Panc1 (cell line): ENCODE measurements at regions not wholly inside any gene's neighbourhood (a gene's known extent, or its start where the extent isn't known, plus 50 kb on each side); places are given as distances from the start of the nearest gene placed in this dataset.
"Not testable (repeated sequence)": the region's sequence is repeated elsewhere in the genome, so short reads cannot be mapped to it uniquely, and the experiment has no call there.

Experiments
- POLR2AphosphoS5 ChIP-seq: IDR thresholded peaks from 2 replicates; pipeline ENCODE4 v1.6.1; 2012; ENCODE audit warnings: mild to moderate bottlenecking, low read depth, low read length, moderate library complexity
- SIN3A ChIP-seq: IDR thresholded peaks from 2 replicates; pipeline ENCODE4 v1.6.1; 2012; ENCODE audit warnings: low read depth, mild to moderate bottlenecking, low read length, moderate library complexity, borderline replicate concordance; ENCODE audit not compliant: insufficient read depth
- TF ChIP-seq, protein P1 (sequence below): fragments of 450-650 bp; IDR thresholded peaks from 2 replicates; pipeline ENCODE4 v1.5.1; 2017; ENCODE audit warnings: mild to moderate bottlenecking

DNA sequence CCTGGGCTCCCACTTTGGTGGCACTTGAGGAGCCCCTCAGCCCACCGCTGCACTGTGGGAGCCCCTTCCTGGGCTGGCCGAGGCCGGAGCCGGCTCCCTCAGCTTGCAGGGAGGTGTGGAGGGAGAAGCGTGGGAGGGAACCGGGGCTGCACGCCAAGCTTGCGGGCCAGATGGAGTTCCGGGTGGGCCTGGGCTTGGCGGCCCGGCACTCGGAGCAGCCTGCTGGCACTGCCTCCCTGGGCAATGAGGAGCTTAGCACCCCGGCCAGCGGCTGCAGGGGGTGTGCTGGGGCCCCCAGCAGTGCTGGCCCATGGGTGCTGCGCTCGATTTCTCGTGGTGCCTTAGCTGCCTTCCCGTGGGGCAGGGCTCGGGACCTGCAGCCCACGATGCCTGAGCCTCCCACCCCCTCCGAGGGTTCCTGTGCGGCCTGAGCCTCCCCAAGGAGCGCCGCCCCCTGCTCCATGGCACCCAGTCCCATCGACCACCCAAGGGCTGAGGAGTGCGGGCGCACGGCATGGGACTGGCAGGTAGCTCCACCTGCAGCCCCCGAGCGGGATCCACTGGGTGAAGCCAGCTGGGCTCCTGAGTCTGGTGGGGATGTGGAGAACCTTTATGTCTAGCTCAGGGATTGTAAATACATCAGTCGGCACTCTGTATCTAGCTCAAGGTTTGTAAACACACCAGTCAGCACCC is 1068.5 kb downstream of the ROBO2 start:
- TF ChIP-seq SIN3A, POLR2AphosphoS5: not testable (repeated sequence)
- TF ChIP-seq, protein P1, sequence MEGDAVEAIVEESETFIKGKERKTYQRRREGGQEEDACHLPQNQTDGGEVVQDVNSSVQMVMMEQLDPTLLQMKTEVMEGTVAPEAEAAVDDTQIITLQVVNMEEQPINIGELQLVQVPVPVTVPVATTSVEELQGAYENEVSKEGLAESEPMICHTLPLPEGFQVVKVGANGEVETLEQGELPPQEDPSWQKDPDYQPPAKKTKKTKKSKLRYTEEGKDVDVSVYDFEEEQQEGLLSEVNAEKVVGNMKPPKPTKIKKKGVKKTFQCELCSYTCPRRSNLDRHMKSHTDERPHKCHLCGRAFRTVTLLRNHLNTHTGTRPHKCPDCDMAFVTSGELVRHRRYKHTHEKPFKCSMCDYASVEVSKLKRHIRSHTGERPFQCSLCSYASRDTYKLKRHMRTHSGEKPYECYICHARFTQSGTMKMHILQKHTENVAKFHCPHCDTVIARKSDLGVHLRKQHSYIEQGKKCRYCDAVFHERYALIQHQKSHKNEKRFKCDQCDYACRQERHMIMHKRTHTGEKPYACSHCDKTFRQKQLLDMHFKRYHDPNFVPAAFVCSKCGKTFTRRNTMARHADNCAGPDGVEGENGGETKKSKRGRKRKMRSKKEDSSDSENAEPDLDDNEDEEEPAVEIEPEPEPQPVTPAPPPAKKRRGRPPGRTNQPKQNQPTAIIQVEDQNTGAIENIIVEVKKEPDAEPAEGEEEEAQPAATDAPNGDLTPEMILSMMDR, result not testable (repeated sequence)
